H1 (cell line): ENCODE measurements at regions not wholly inside any gene's neighbourhood (a gene's known extent, or its start where the extent isn't known, plus 50 kb on each side); places are given as distances from the start of the nearest gene placed in this dataset.

ENCODE experiments used
- CTCF ChIA-PET: fragments of 300-600 bp; sonication (Branson Sonifier 250); formaldehyde crosslinking; loops from one replicate; lab custom pipeline; 2021; ENCODE audit not compliant: partially characterized antibody; lab: Charles Lee
- POLR2A ChIA-PET: fragments of 300-600 bp; sonication (Branson Sonifier 250); formaldehyde crosslinking; loops from one replicate; lab custom pipeline; 2021; ENCODE audit warnings: inconsistent platforms; ENCODE audit not compliant: partially characterized antibody; lab: Charles Lee
- DNase-seq, 2 experiments: peaks; one replicate each; pipeline versions ENCODE4 v3.0.0 to v3.0.0-alpha.2; 2010 to 2022; ENCODE audit warnings: low spot score in 2 of 2, low read depth in 1 of 2, mixed read lengths in 1 of 2
- FAIRE-seq: peaks from 2 replicates; lab custom pipeline; 2011; peaks lifted over from hg19 to GRCh38; lab: Jason Lieb, UNC
- H2AFZ ChIP-seq: 2 replicates; pipeline ENCODE4 v1.8.1; 2012; ENCODE audit warnings: low read length, inconsistent platforms
- H2AK5ac ChIP-seq: 2 replicates; pipeline ENCODE4 v1.6.1; 2013; ENCODE audit warnings: low read depth, low read length
- H2BK120ac ChIP-seq: replicated peaks from 2 replicates; pipeline ENCODE3; 2013; ENCODE audit warnings: low read depth, low read length, inconsistent platforms
- H2BK12ac ChIP-seq: 2 replicates; pipeline ENCODE4 v1.6.1; 2013; ENCODE audit warnings: low read depth, low read length
- H2BK15ac ChIP-seq: 2 replicates; pipeline ENCODE4 v1.6.1; 2013; ENCODE audit warnings: low read length
- H2BK20ac ChIP-seq: 2 replicates; pipeline ENCODE4 v1.6.1; 2013; ENCODE audit warnings: low read length
- H2BK5ac ChIP-seq: 2 replicates; pipeline ENCODE4 v1.6.1; 2013; ENCODE audit warnings: low read depth, low read length
- H3K14ac ChIP-seq: 2 replicates; pipeline ENCODE4 v1.6.1; 2013; ENCODE audit warnings: inconsistent platforms; ENCODE audit not compliant: insufficient read length
- H3K18ac ChIP-seq: 2 replicates; pipeline ENCODE4 v1.6.1; 2013; ENCODE audit warnings: low read length; ENCODE audit errors: extremely low read depth
- H3K23ac ChIP-seq: 2 replicates; pipeline ENCODE4 v1.6.1; 2013; ENCODE audit warnings: inconsistent platforms; ENCODE audit not compliant: insufficient read length
- H3K23me2 ChIP-seq: 2 replicates; pipeline ENCODE4 v1.6.1; 2013; ENCODE audit warnings: low read depth, low read length
- H3K27ac ChIP-seq: 2 replicates; pipeline ENCODE4 v1.6.1; 2011; ENCODE audit warnings: low read depth, low read length, inconsistent platforms
- H3K27me3 ChIP-seq, 4 experiments: replicated peaks in 1 of 4; 1 replicate in 1 of 4; 2 replicates in 3 of 4; pipeline versions ENCODE4 v1.6.1 to v1.8.1; 2011 to 2013; ENCODE audit warnings: low read length in 3 of 4, mild to moderate bottlenecking in 3 of 4, inconsistent platforms in 2 of 4, mixed read lengths in 2 of 4, moderate library complexity in 1 of 4; ENCODE audit not compliant: control insufficient read depth in 3 of 4, insufficient read depth in 3 of 4; ENCODE audit errors: extremely low read depth in 1 of 4
- H3K36me3 ChIP-seq, 4 experiments: 2 replicates each; pipeline versions ENCODE4 v1.6.1 to v1.8.1; 2011 to 2013; ENCODE audit warnings: mild to moderate bottlenecking in 4 of 4, low read length in 3 of 4, moderate library complexity in 2 of 4, control low read depth in 1 of 4, inconsistent platforms in 1 of 4; ENCODE audit not compliant: insufficient read depth in 4 of 4, control insufficient read depth in 2 of 4
- H3K4ac ChIP-seq: replicated peaks from 2 replicates; pipeline ENCODE3; 2013; ENCODE audit warnings: low read length, low read depth, mixed read lengths, inconsistent platforms; ENCODE audit not compliant: insufficient read length
- H3K4me1 ChIP-seq, 4 experiments: replicated peaks in 1 of 4; 1 replicate in 1 of 4; 2 replicates in 3 of 4; pipeline versions ENCODE4 v1.6.1 to v1.8.1; 2011 to 2013; ENCODE audit warnings: low read length in 3 of 4, inconsistent platforms in 2 of 4, mixed read lengths in 1 of 4; ENCODE audit not compliant: insufficient read depth in 4 of 4, control insufficient read depth in 3 of 4
- H3K4me2 ChIP-seq, 2 experiments: 2 replicates each; pipeline versions ENCODE4 v1.6.1 to v1.8.1; 2011 to 2013; ENCODE audit warnings: low read depth in 2 of 2, low read length in 2 of 2, control low read depth in 1 of 2, inconsistent platforms in 1 of 2, mild to moderate bottlenecking in 1 of 2; ENCODE audit not compliant: insufficient read depth in 1 of 2
- H3K4me3 ChIP-seq, 4 experiments: fragments of 200-600, 300-600 bp in 1 of 4; sonication (generic), shearing (Covaris generic), sonication (Bioruptor Twin) in 1 of 4; 2 replicates each; pipeline versions ENCODE4 v1.5.1 to v1.8.1; 2011 to 2016; ENCODE audit warnings: low read length in 4 of 4, low read depth in 3 of 4, control low read depth in 2 of 4, inconsistent platforms in 2 of 4, mild to moderate bottlenecking in 2 of 4, mixed read lengths in 1 of 4, moderate library complexity in 1 of 4; ENCODE audit not compliant: insufficient read depth in 2 of 4; ENCODE audit errors: extremely low read depth in 1 of 4
- H3K56ac ChIP-seq: replicated peaks from 2 replicates; pipeline ENCODE3; 2013; ENCODE audit warnings: low read depth, mild to moderate bottlenecking, mixed read lengths, low read length, inconsistent platforms; ENCODE audit not compliant: insufficient read length
- H3K79me1 ChIP-seq: 2 replicates; pipeline ENCODE4 v1.6.1; 2013; ENCODE audit warnings: low read depth, low read length, control low read depth
- H3K79me2 ChIP-seq, 2 experiments: 2 replicates each; pipeline versions ENCODE4 v1.6.1 to v1.8.1; 2012 to 2013; ENCODE audit warnings: low read length in 2 of 2, mild to moderate bottlenecking in 2 of 2, inconsistent platforms in 1 of 2; ENCODE audit not compliant: insufficient read depth in 2 of 2, control insufficient read depth in 1 of 2
- H3K9ac ChIP-seq, 4 experiments: replicated peaks in 1 of 4; 1 replicate in 1 of 4; 2 replicates in 3 of 4; pipeline versions ENCODE4 v1.6.1 to v1.8.1; 2011 to 2013; ENCODE audit warnings: low read depth in 3 of 4, low read length in 3 of 4, control low read depth in 2 of 4, mild to moderate bottlenecking in 2 of 4, moderate library complexity in 2 of 4, inconsistent platforms in 1 of 4; ENCODE audit errors: extremely low read depth in 1 of 4
- H3K9me3 ChIP-seq, 2 experiments: 2 replicates each; pipeline versions ENCODE4 v1.6.1 to v1.8.1; 2012 to 2013; ENCODE audit warnings: mild to moderate bottlenecking in 2 of 2, moderate library complexity in 2 of 2, control low read depth in 1 of 2, inconsistent platforms in 1 of 2, low read depth in 1 of 2, low read length in 1 of 2, mixed read lengths in 1 of 2; ENCODE audit not compliant: insufficient read depth in 2 of 2
- H4K20me1 ChIP-seq, 2 experiments: replicated peaks in 1 of 2; 2 replicates each; pipeline versions ENCODE3 to v1.8.1; 2011 to 2013; ENCODE audit warnings: inconsistent platforms in 2 of 2, low read length in 2 of 2, mild to moderate bottlenecking in 1 of 2; ENCODE audit not compliant: insufficient read depth in 2 of 2, control insufficient read depth in 1 of 2
- H4K5ac ChIP-seq: 2 replicates; pipeline ENCODE4 v1.6.1; 2013; ENCODE audit warnings: low read length, low read depth, mixed read lengths, inconsistent platforms; ENCODE audit not compliant: insufficient read length
- H4K8ac ChIP-seq: 2 replicates; pipeline ENCODE4 v1.8.0; 2013; ENCODE audit warnings: mild to moderate bottlenecking, moderate library complexity, low read length, inconsistent platforms; ENCODE audit not compliant: insufficient read depth; ENCODE audit errors: extremely low read depth
- H4K91ac ChIP-seq: replicated peaks from 2 replicates; pipeline ENCODE3; 2013; ENCODE audit warnings: low read length, mixed read lengths, inconsistent platforms; ENCODE audit not compliant: insufficient read length
- BCL11A ChIP-seq, 2 experiments: IDR thresholded peaks; one replicate each; pipeline ENCODE4 v1.6.1; 2011; ENCODE audit warnings: low read depth in 2 of 2, low read length in 2 of 2, mild to moderate bottlenecking in 2 of 2
- CTCF ChIP-seq, 3 experiments: IDR thresholded peaks; 1 replicate in 2 of 3; 2 replicates in 1 of 3; pipeline versions ENCODE4 v1.5.1 to v1.6.1; 2011; ENCODE audit warnings: low read length in 3 of 3, mild to moderate bottlenecking in 3 of 3, inconsistent platforms in 2 of 3, low read depth in 1 of 3, moderate library complexity in 1 of 3; ENCODE audit not compliant: insufficient read depth in 1 of 3; ENCODE audit errors: control extremely low read depth in 1 of 3
- GTF2F1 ChIP-seq: IDR thresholded peaks from 2 replicates; pipeline ENCODE4 v1.6.1; 2012; ENCODE audit warnings: low read depth, low read length, improper control_type of control experiment, borderline replicate concordance
- HDAC6 ChIP-seq: IDR thresholded peaks from one replicate; pipeline ENCODE4 v1.7.1; 2012; ENCODE audit warnings: low read depth, mild to moderate bottlenecking, inconsistent platforms, low read length, moderate library complexity
- RAD21 ChIP-seq, 2 experiments: IDR thresholded peaks in 1 of 2; conservative IDR thresholded peaks in 1 of 2; 2 replicates each; pipeline ENCODE4 v1.6.1; 2011; ENCODE audit warnings: low read depth in 2 of 2, low read length in 2 of 2, improper control_type of control experiment in 1 of 2, inconsistent platforms in 1 of 2, mild to moderate bottlenecking in 1 of 2, moderate library complexity in 1 of 2
- RXRA ChIP-seq: IDR thresholded peaks from 2 replicates; pipeline ENCODE4 v1.6.1; 2011; ENCODE audit warnings: low read depth, mild to moderate bottlenecking, low read length, moderate library complexity; ENCODE audit not compliant: insufficient read depth
- SP1 ChIP-seq: IDR thresholded peaks from 2 replicates; pipeline ENCODE4 v1.6.1; 2011; ENCODE audit warnings: low read depth, low read length
- TAF7 ChIP-seq: optimal IDR thresholded peaks from 2 replicates; pipeline ENCODE3; 2011; ENCODE audit warnings: low read depth, mild to moderate bottlenecking, inconsistent platforms, low read length, moderate library complexity, borderline replicate concordance
- WGBS, 2 experiments: shearing (Covaris generic) in 1 of 2; methylation state at CpG; one replicate each; pipeline versions ENCODE4 v1.1.6 to v1.1.7; 2013 to 2015; ENCODE audit warnings: low lambda C conversion rate in 2 of 2, mixed read lengths in 2 of 2, inconsistent platforms in 1 of 2, low coverage in 1 of 2, missing lambda C conversion rate in 1 of 2; ENCODE audit not compliant: insufficient replicate concordance in 2 of 2, insufficient coverage in 1 of 2, insufficient read length in 1 of 2; ENCODE audit errors: extremely low coverage in 1 of 2, missing lambda C conversion rate in 1 of 2; 5-methylcytosine and 5-hydroxymethylcytosine counted together

GRCh38 chr6:165042912-165043311 is 266.5 kb downstream of the C6orf118 start:
- H3K23me2 ChIP-seq = no peaks in the 10 kb centered on the region
- ChIA-PET CTCF (interaction anchor here (1.6 kb wide), 1 partner anchor 16 kb away, joined by 5 read pairs; no protein-coding TSS in a partner anchor), POLR2A (no interaction called here)
- 100% methylated on average over 2 of the region's 2 CpGs; no CpG with 5 or more reads in 1 of the 2 experiments for WGBS, 2 experiments
- H4K20me1 ChIP-seq = no peaks in the 10 kb centered on the region
- no peak overlapping the region for H4K5ac ChIP-seq
- H3K56ac ChIP-seq = no peak overlapping the region
- no peak overlapping the region for H3K14ac ChIP-seq
- DNase-seq (no peak), FAIRE-seq (no peak)
- no peaks in the 10 kb centered on the region for H3K79me2 ChIP-seq
- no peaks in the 10 kb centered on the region; a peak in 1 of 8 replicates for H3K36me3 ChIP-seq
- H2BK20ac ChIP-seq = no peak overlapping the region
- H4K91ac ChIP-seq = no peak overlapping the region
- TF ChIP-seq RAD21 (IDR thresholded peaks at IDR 0.05 in 1 of 2, conservative IDR thresholded peaks at IDR 0.05 in 1 of 2; ENCODE audit: low read depth in 2 of 2, low read length in 2 of 2) (peak; percentile 33 to 45), SP1 (no peak), RXRA (no peak), HDAC6 (no peak), GTF2F1 (no peak), TAF7 (no peak), CTCF (IDR thresholded peaks at IDR 0.05; ENCODE audit: control extremely low read depth in 1 of 3, insufficient read depth in 1 of 3, low read depth in 1 of 3, low read length in 3 of 3) (peak; percentile 25 to 41 (median 26); a peak in 3 of 4 replicates), BCL11A (IDR thresholded peaks at IDR 0.05; ENCODE audit: low read depth in 2 of 2, low read length in 2 of 2) (no peak)
- H3K9ac ChIP-seq = no peak overlapping the region
- no peak overlapping the region for H3K4me2 ChIP-seq
- H2BK12ac ChIP-seq = no peak overlapping the region
- no peak overlapping the region for H2AFZ ChIP-seq
- no peak overlapping the region for H2AK5ac ChIP-seq
- H2BK120ac ChIP-seq = no peak overlapping the region
- no peaks in the 10 kb centered on the region for H3K27me3 ChIP-seq
- no peak overlapping the region for H2BK5ac ChIP-seq
- no peak overlapping the region for H3K27ac ChIP-seq
- no peaks in the 10 kb centered on the region for H3K4me1 ChIP-seq
- peaks cover 9 to 14% of the 10 kb centered on the region in 2 experiments; a peak in 3 of 4 replicates for H3K9me3 ChIP-seq
- H3K4me3 ChIP-seq = no peak overlapping the region
- no peaks in the 10 kb centered on the region for H3K79me1 ChIP-seq
- no peak overlapping the region for H3K4ac ChIP-seq
- H3K18ac ChIP-seq = no peak overlapping the region
- H4K8ac ChIP-seq = no peak overlapping the region
- H2BK15ac ChIP-seq = no peak overlapping the region
- no peak overlapping the region for H3K23ac ChIP-seq
